ENCODE measurements at regions not wholly inside any gene's neighbourhood (a gene's known extent, or its start where the extent isn't known, plus 50 kb on each side); places are given as distances from the start of the nearest gene placed in this dataset.

GRCh38 chr14:71597955-71598660 lies 334.1 kb upstream of the RGS6 start:
- DNase-seq (ENCODE audit: low read depth in 2 of 2), result no peak

- DNase-seq (ENCODE audit: low read depth in 2 of 2), result no peak
Measured at GRCh38 chr14:71600309-71600708, 331.9 kb upstream of the RGS6 start.

GRCh38 chr14:71602524-71602923 lies 329.7 kb upstream of the RGS6 start:
- DNase-seq (ENCODE audit: low read depth in 2 of 2), result no peak

GRCh38 chr14:71604231-71604630 lies 328.0 kb upstream of the RGS6 start:
- no peak for DNase-seq (ENCODE audit: low read depth in 2 of 2)

- no peak for DNase-seq (ENCODE audit: low read depth in 2 of 2)
Measured at GRCh38 chr14:71606064-71606463, 326.2 kb upstream of the RGS6 start.

- DNase-seq (ENCODE audit: low read depth in 2 of 2), result no peak
Measured at GRCh38 chr14:71606575-71606974, 325.7 kb upstream of the RGS6 start.

GRCh38 chr14:71607056-71607455 lies 325.2 kb upstream of the RGS6 start:
- no peak for DNase-seq (ENCODE audit: low read depth in 2 of 2)

- no peak for DNase-seq (ENCODE audit: low read depth in 2 of 2)
Measured at GRCh38 chr14:71610149-71610548, 322.1 kb upstream of the RGS6 start.

GRCh38 chr14:71610797-71611196 lies 321.4 kb upstream of the RGS6 start:
- no peak for DNase-seq (ENCODE audit: low read depth in 2 of 2)

GRCh38 chr14:71613168-71613567 lies 319.1 kb upstream of the RGS6 start:
- DNase-seq (ENCODE audit: low read depth in 2 of 2), result no peak

- DNase-seq (ENCODE audit: low read depth in 2 of 2), result no peak
Measured at GRCh38 chr14:71616013-71616412, 316.2 kb upstream of the RGS6 start.

- no peak for DNase-seq (ENCODE audit: low read depth in 2 of 2)
Measured at GRCh38 chr14:71618047-71618446, 314.2 kb upstream of the RGS6 start.

- no peak for DNase-seq (ENCODE audit: low read depth in 2 of 2)
Measured at GRCh38 chr14:71618716-71619115, 313.5 kb upstream of the RGS6 start.

- no peak for DNase-seq (ENCODE audit: low read depth in 2 of 2)
Measured at GRCh38 chr14:71619472-71619871, 312.8 kb upstream of the RGS6 start.

GRCh38 chr14:71620401-71620800 lies 311.8 kb upstream of the RGS6 start:
- DNase-seq (ENCODE audit: low read depth in 2 of 2), result no peak

GRCh38 chr14:71621276-71621675 lies 311.0 kb upstream of the RGS6 start:
- DNase-seq (ENCODE audit: low read depth in 2 of 2), result no peak

- no peak for DNase-seq (ENCODE audit: low read depth in 2 of 2)
Measured at GRCh38 chr14:71621980-71622605, 310.1 kb upstream of the RGS6 start.

- DNase-seq (ENCODE audit: low read depth in 2 of 2), result no peak
Measured at GRCh38 chr14:71623939-71624338, 308.3 kb upstream of the RGS6 start.

GRCh38 chr14:71625175-71625574 lies 307.1 kb upstream of the RGS6 start:
- DNase-seq (ENCODE audit: low read depth in 2 of 2), result no peak

- DNase-seq (ENCODE audit: low read depth in 2 of 2), result no peak
Measured at GRCh38 chr14:71625891-71626701, 306.1 kb upstream of the RGS6 start.

- no peak for DNase-seq (ENCODE audit: low read depth in 2 of 2)
Measured at GRCh38 chr14:71628433-71628832, 303.8 kb upstream of the RGS6 start.

GRCh38 chr14:71629250-71629649 lies 303.0 kb upstream of the RGS6 start:
- DNase-seq (ENCODE audit: low read depth in 2 of 2), result no peak

Measured in fibroblast of skin of left quadriceps (primary cell).